ENCODE measurements at regions not wholly inside any gene's neighbourhood (a gene's known extent, or its start where the extent isn't known, plus 50 kb on each side); places are given as distances from the start of the nearest gene placed in this dataset.

DNA sequence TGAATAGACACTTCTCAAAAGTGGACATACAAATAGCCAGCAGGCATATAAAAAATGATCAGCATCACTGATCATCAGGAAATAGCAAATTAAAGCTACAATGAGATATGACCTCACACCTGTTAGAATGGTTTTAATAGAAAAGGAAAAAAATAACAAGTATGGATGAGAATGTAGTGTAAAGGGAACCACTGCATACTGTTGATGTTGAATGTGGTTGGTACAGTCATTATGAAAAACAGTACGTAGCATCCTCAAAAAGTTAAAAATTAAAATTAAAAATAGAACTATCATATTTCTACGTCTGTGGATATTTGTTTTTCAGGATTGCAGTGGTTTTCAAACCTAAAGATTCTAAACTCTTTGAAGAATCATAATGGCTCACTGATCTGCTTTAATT lies 215.1 kb upstream of the NREP start:
- no peak overlapping the region for H3K4me3 Mint-ChIP-seq
- H3K4me1 ChIP-seq (ENCODE audit: insufficient read depth, low read length), result no peaks in the 10 kb centered on the region
- ATAC-seq (ENCODE audit: poor library complexity) (no peak), DNase-seq (no peak)
- POLR2A ChIA-PET, result no interaction called here
- no peaks in the 10 kb centered on the region for H3K27me3 Mint-ChIP-seq
- intact Hi-C loops (cut with DNase I, micrococcal nuclease), result no loop called here
- no peaks in the 10 kb centered on the region for H3K36me3 ChIP-seq (ENCODE audit: insufficient read depth, low read length)
- H3K4me3 ChIP-seq (ENCODE audit: low read length), result no peak overlapping the region
- H3K9me3 Mint-ChIP-seq, result no peaks in the 10 kb centered on the region
- no peak overlapping the region for H3K27ac ChIP-seq (ENCODE audit: low read depth in 1 of 2, low read length in 2 of 2)
- CTCF ChIA-PET, result interaction anchor here (1.1 kb wide), 1 partner anchor 42 kb away, joined by 4 read pairs; no protein-coding TSS in a partner anchor
- H3K27me3 ChIP-seq (ENCODE audit: control insufficient read depth in 1 of 2, insufficient read depth in 2 of 2, low read length in 2 of 2), result no peaks in the 10 kb centered on the region
- no peak overlapping the region for H3K27ac Mint-ChIP-seq
- H3K4me1 Mint-ChIP-seq (ENCODE audit: low read depth), result no peaks in the 10 kb centered on the region
- H3K9me3 ChIP-seq (ENCODE audit: control insufficient read depth in 1 of 2, insufficient read depth in 1 of 2, low read length in 2 of 2), result peaks cover 0 to 4% of the 10 kb centered on the region in 2 experiments
- no peak for TF ChIP-seq CTCF (IDR thresholded peaks at IDR 0.05)
- no peaks in the 10 kb centered on the region for H3K36me3 Mint-ChIP-seq (ENCODE audit: low read depth)

DNA sequence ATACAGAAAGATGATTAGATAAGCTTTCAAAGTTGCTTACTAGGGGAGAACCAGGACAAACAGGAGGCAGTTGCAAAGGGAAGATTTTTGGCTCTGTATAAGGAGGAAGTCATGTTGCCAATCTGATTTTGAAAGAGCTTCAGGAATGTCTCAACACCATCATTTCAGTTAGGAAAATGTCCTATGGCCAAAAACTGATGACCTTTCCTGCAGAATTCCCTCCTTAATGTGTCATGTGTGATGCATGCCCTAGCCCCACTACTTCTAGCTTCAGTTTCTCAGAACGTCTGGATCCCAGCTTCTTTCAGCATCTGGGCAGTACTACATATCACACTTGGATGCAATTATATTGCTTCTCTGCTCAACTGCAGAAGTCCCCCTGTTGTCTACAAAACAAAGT lies 211.5 kb upstream of the NREP start:
- H3K4me3 Mint-ChIP-seq, result no peak overlapping the region
- POLR2A ChIA-PET, result no interaction called here

DNA sequence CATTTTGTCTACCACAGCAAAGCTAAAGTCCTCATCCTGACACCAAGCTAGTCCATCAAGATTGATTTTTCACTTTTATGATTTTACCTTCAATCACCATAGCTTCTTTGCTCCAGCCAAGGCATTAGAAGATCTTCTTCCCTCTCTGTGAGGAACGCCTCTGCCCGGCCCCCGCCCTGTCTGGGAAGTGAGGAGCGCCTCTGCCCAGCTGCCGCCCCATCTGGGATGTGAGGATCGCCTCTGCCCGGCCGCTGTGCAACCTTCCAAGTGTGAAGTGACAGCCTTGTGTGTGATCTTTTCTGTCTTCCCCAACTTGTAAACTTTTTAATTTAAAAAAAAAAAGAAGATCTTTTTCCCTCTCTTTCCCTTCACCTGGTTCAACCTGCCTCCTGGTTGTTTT lies 210.5 kb upstream of the NREP start:
- Histone ChIP-seq H3K27me3 (ENCODE audit: control insufficient read depth in 1 of 2, insufficient read depth in 2 of 2, low read length in 2 of 2) (no peaks in the 10 kb centered on the region), H3K9me3 (ENCODE audit: control insufficient read depth in 1 of 2, insufficient read depth in 1 of 2, low read length in 2 of 2) (peaks cover 0 to 7% of the 10 kb centered on the region in 2 experiments), H3K27ac (ENCODE audit: low read depth in 1 of 2, low read length in 2 of 2) (no peak overlapping the region), H3K36me3 (ENCODE audit: insufficient read depth, low read length) (no peaks in the 10 kb centered on the region), H3K4me1 (ENCODE audit: insufficient read depth, low read length) (no peaks in the 10 kb centered on the region), H3K4me3 (ENCODE audit: low read length) (no peak overlapping the region)
- H3K36me3 Mint-ChIP-seq (ENCODE audit: low read depth), result no peaks in the 10 kb centered on the region
- H3K27ac Mint-ChIP-seq, result no peak overlapping the region
- H3K27me3 Mint-ChIP-seq, result no peaks in the 10 kb centered on the region
- no peak for DNase-seq
- H3K4me3 Mint-ChIP-seq, result no peak overlapping the region
- ChIA-PET CTCF (no interaction called here), POLR2A (no interaction called here)
- H3K9me3 Mint-ChIP-seq, result no peaks in the 10 kb centered on the region
- no peak for TF ChIP-seq CTCF (IDR thresholded peaks at IDR 0.05)
- no peak for ATAC-seq (ENCODE audit: poor library complexity)
- intact Hi-C loops (cut with DNase I, micrococcal nuclease), result no loop called here
- H3K4me1 Mint-ChIP-seq (ENCODE audit: low read depth), result no peaks in the 10 kb centered on the region

More for the DNA sequence above, 211.5 kb upstream of the NREP start:
- no peak for TF ChIP-seq CTCF (IDR thresholded peaks at IDR 0.05)
- no peaks in the 10 kb centered on the region for H3K9me3 Mint-ChIP-seq
- peaks cover 0 to 4% of the 10 kb centered on the region in 2 experiments for H3K9me3 ChIP-seq (ENCODE audit: control insufficient read depth in 1 of 2, insufficient read depth in 1 of 2, low read length in 2 of 2)
- H3K4me3 ChIP-seq (ENCODE audit: low read length), result no peak overlapping the region
- H3K36me3 ChIP-seq (ENCODE audit: insufficient read depth, low read length), result no peaks in the 10 kb centered on the region
- ATAC-seq (ENCODE audit: poor library complexity), result no peak
- no peaks in the 10 kb centered on the region for H3K27me3 ChIP-seq (ENCODE audit: control insufficient read depth in 1 of 2, insufficient read depth in 2 of 2, low read length in 2 of 2)
- no peak overlapping the region for H3K27ac Mint-ChIP-seq
- CTCF ChIA-PET, result no interaction called here
- no peaks in the 10 kb centered on the region for H3K4me1 Mint-ChIP-seq (ENCODE audit: low read depth)
- no peaks in the 10 kb centered on the region for H3K27me3 Mint-ChIP-seq
- H3K36me3 Mint-ChIP-seq (ENCODE audit: low read depth), result no peaks in the 10 kb centered on the region
- DNase-seq, result no peak
- no peak overlapping the region for H3K27ac ChIP-seq (ENCODE audit: low read depth in 1 of 2, low read length in 2 of 2)
- intact Hi-C loops (cut with DNase I, micrococcal nuclease), result no loop called here
- H3K4me1 ChIP-seq (ENCODE audit: insufficient read depth, low read length), result no peaks in the 10 kb centered on the region

Data from CD4-positive, alpha-beta T cell (primary cell).